SU-DHL-6 (cell line): ENCODE measurements at regions not wholly inside any gene's neighbourhood (a gene's known extent, or its start where the extent isn't known, plus 50 kb on each side); places are given as distances from the start of the nearest gene placed in this dataset.

Experiments
- H2AFZ ChIP-seq: fragments of 200-600 bp; sonication (generic); 2 replicates; pipeline ENCODE4 v1.6.1; 2014; ENCODE audit warnings: low read depth, mild to moderate bottlenecking, moderate library complexity, mixed read lengths, antibody characterized with exemption, low read length; ENCODE audit not compliant: severe bottlenecking
- H3F3A ChIP-seq: fragments of 200-600 bp; shearing (Covaris generic); 2 replicates; pipeline ENCODE4 v1.6.0; 2016; ENCODE audit warnings: antibody characterized with exemption, mild to moderate bottlenecking; ENCODE audit not compliant: insufficient read depth
- H3K27ac ChIP-seq: fragments of 200-600 bp; sonication (generic); 2 replicates; pipeline ENCODE4 v1.5.1; 2016; ENCODE audit warnings: low read depth, mild to moderate bottlenecking, low read length, moderate library complexity, mixed read lengths
- H3K27me3 ChIP-seq: fragments of 200-600 bp; sonication (generic), shearing (Covaris generic); 2 replicates; pipeline ENCODE4 v1.6.0; 2014; ENCODE audit warnings: mild to moderate bottlenecking, low read length
- H3K36me3 ChIP-seq: fragments of 200-600 bp; sonication (generic); 2 replicates; pipeline ENCODE4 v1.6.1; 2014; ENCODE audit warnings: mild to moderate bottlenecking, low read length, mixed read lengths
- H3K4me2 ChIP-seq: fragments of 300-600, 200-600 bp; shearing (Covaris generic), sonication (generic); 2 replicates; pipeline ENCODE4 v1.6.0; 2014; ENCODE audit warnings: low read length, low read depth, mild to moderate bottlenecking; ENCODE audit not compliant: poor library complexity, severe bottlenecking
- H3K4me3 ChIP-seq: fragments of 200-600 bp; sonication (generic); 2 replicates; pipeline ENCODE4 v1.5.1; 2014; ENCODE audit warnings: antibody characterized with exemption, low read length, mild to moderate bottlenecking, mixed read lengths; ENCODE audit not compliant: insufficient read depth, poor library complexity, severe bottlenecking
- H3K79me2 ChIP-seq: fragments of 200-600 bp; sonication (generic); 2 replicates; pipeline ENCODE4 v1.6.1; 2014; ENCODE audit warnings: mild to moderate bottlenecking, low read length, moderate library complexity; ENCODE audit not compliant: insufficient read depth
- H3K9ac ChIP-seq: fragments of 200-600 bp; sonication (generic); 2 replicates; pipeline ENCODE4 v1.7.0; 2014; ENCODE audit warnings: mild to moderate bottlenecking, low read length
- H3K9me2 ChIP-seq: fragments of 200-600 bp; sonication (generic); replicated peaks from 2 replicates; pipeline ENCODE4 v1.6.1; 2014; ENCODE audit warnings: low read length; ENCODE audit not compliant: insufficient read depth
- H3K9me3 ChIP-seq: fragments of 200-600 bp; sonication (generic); 2 replicates; pipeline ENCODE4 v1.6.1; 2014; ENCODE audit warnings: low read length, mixed read lengths; ENCODE audit not compliant: insufficient read depth
- H4K20me1 ChIP-seq: fragments of 200-600 bp; sonication (generic); 2 replicates; pipeline ENCODE4 v1.6.1; 2014; ENCODE audit warnings: low read depth, mild to moderate bottlenecking, antibody characterized with exemption, low read length, moderate library complexity, mixed read lengths
- EZH2phosphoT487 ChIP-seq: fragments of 200-600 bp; sonication (generic), shearing (Covaris generic); conservative IDR thresholded peaks from 2 replicates; pipeline ENCODE4 v1.6.1; 2018; ENCODE audit warnings: mild to moderate bottlenecking, antibody characterized with exemption, low read length, moderate library complexity, mixed read lengths
- TF ChIP-seq, protein P1 (sequence below): fragments of 200-600 bp; sonication (generic); IDR thresholded peaks from one replicate; pipeline ENCODE4 v1.5.1; 2017; ENCODE audit warnings: antibody characterized with exemption, mild to moderate bottlenecking, low read length, moderate library complexity; ENCODE audit not compliant: insufficient read depth, poor library complexity, severe bottlenecking

DNA sequence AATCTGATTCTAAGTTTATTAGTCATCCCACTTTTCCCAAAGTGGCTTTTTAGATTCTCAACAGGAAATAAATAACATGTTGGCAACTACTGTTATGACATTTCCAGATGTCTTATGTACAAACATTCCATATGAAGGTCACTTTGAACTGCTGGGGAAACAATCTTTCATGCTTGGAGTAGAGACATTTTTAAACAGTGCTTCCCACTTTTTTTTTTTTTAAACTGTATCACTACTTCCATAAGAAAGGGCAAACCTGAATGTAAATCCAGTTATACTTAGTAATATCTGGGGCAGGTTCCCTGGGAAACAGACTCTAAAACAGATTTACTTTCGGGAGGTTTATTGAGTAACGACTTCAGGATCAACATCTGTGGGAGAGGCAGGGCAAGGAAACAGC is 473.8 kb downstream of the TAFA4 start:
- no peaks in the 10 kb centered on the region for H3K27me3 ChIP-seq
- H3K9me2 ChIP-seq = no peaks in the 10 kb centered on the region
- H3F3A ChIP-seq = no peaks in the 10 kb centered on the region
- no peak overlapping the region for H3K9ac ChIP-seq
- H3K4me2 ChIP-seq = no peak overlapping the region
- no peaks in the 10 kb centered on the region for H4K20me1 ChIP-seq
- no peak overlapping the region for H2AFZ ChIP-seq
- no peaks in the 10 kb centered on the region for H3K36me3 ChIP-seq
- TF ChIP-seq, protein P1, sequence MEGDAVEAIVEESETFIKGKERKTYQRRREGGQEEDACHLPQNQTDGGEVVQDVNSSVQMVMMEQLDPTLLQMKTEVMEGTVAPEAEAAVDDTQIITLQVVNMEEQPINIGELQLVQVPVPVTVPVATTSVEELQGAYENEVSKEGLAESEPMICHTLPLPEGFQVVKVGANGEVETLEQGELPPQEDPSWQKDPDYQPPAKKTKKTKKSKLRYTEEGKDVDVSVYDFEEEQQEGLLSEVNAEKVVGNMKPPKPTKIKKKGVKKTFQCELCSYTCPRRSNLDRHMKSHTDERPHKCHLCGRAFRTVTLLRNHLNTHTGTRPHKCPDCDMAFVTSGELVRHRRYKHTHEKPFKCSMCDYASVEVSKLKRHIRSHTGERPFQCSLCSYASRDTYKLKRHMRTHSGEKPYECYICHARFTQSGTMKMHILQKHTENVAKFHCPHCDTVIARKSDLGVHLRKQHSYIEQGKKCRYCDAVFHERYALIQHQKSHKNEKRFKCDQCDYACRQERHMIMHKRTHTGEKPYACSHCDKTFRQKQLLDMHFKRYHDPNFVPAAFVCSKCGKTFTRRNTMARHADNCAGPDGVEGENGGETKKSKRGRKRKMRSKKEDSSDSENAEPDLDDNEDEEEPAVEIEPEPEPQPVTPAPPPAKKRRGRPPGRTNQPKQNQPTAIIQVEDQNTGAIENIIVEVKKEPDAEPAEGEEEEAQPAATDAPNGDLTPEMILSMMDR = no peak
- no peak overlapping the region for H3K4me3 ChIP-seq
- no peaks in the 10 kb centered on the region for H3K79me2 ChIP-seq
- H3K27ac ChIP-seq = no peak overlapping the region
- no peaks in the 10 kb centered on the region for H3K9me3 ChIP-seq

GRCh38 chr3:68448510-68449383 is 483.6 kb downstream of the TAFA4 start:
- Histone ChIP-seq H3K9me3 (no peaks in the 10 kb centered on the region), H3K27ac (no peak overlapping the region), H3K9ac (no peak overlapping the region), H3K79me2 (no peaks in the 10 kb centered on the region), H3K4me2 (no peak overlapping the region), H3K4me3 (no peak overlapping the region), H3F3A (no peaks in the 10 kb centered on the region), H3K36me3 (no peaks in the 10 kb centered on the region), H4K20me1 (no peaks in the 10 kb centered on the region), H3K9me2 (no peaks in the 10 kb centered on the region), H2AFZ (no peak overlapping the region), H3K27me3 (no peaks in the 10 kb centered on the region)
- TF ChIP-seq, protein P1 = no peak
- TF ChIP-seq EZH2phosphoT487 = no peak

GRCh38 chr3:68447885-68448284 is 484.5 kb downstream of the TAFA4 start:
- H3K27me3 ChIP-seq = no peaks in the 10 kb centered on the region
- TF ChIP-seq EZH2phosphoT487 = no peak
- TF ChIP-seq, protein P1 = no peak
- no peak overlapping the region for H3K27ac ChIP-seq
- no peak overlapping the region for H3K4me3 ChIP-seq
- H3K9me3 ChIP-seq = no peaks in the 10 kb centered on the region
- no peaks in the 10 kb centered on the region for H3K9me2 ChIP-seq
- no peak overlapping the region for H3K4me2 ChIP-seq
- H3K79me2 ChIP-seq = no peaks in the 10 kb centered on the region
- H2AFZ ChIP-seq = no peak overlapping the region
- H3F3A ChIP-seq = no peaks in the 10 kb centered on the region
- no peaks in the 10 kb centered on the region for H4K20me1 ChIP-seq
- H3K36me3 ChIP-seq = no peaks in the 10 kb centered on the region
- H3K9ac ChIP-seq = no peak overlapping the region
